HepG2 (cell line): ENCODE measurements at regions not wholly inside any gene's neighbourhood (a gene's known extent, or its start where the extent isn't known, plus 50 kb on each side); places are given as distances from the start of the nearest gene placed in this dataset.

Experiments
- ATAC-seq: fragments of 200-7000 bp; cut with Tn5 transposase; 3 replicates; pipeline ENCODE4 v1.9.1; 2020; ENCODE audit warnings: mild to moderate bottlenecking, moderate library complexity
- BruUV-seq: library from RNA; stranded (reverse); fragments of 400-500 nt; replicated peaks from 2 replicates; lab custom pipeline; 2021; lab: Mats Ljungman, UMichigan
- CTCF ChIA-PET: fragments of 300-600 bp; formaldehyde crosslinking; extraction: SDS; loops from one replicate; lab custom pipeline; 2021; ENCODE audit warnings: low total read pairs, inconsistent platforms, low intra/inter-chr PET ratio; lab: Yijun Ruan, JAX
- POLR2A ChIA-PET: fragments of 350-600 bp; sonication (Branson Sonifier 250); formaldehyde crosslinking; loops from one replicate; lab custom pipeline; 2020; ENCODE audit warnings: antibody characterized with exemption, inconsistent platforms; lab: Yijun Ruan, JAX
- DNase-seq: peaks from one replicate; pipeline ENCODE4 v3.0.0-alpha.2; 2015; ENCODE audit warnings: low spot score
- FAIRE-seq: peaks from 3 replicates; lab custom pipeline; 2011; peaks lifted over from hg19 to GRCh38; lab: Jason Lieb, UNC
- H2AFZ ChIP-seq: one replicate; pipeline ENCODE4 v1.6.1; 2011; ENCODE audit warnings: low read length, inconsistent platforms
- H3K27ac ChIP-seq: fragments of 300-600 bp; 3 replicates; pipeline ENCODE4 v1.8.0; 2011; ENCODE audit warnings: mixed run types, mild to moderate bottlenecking, mixed read lengths, low read length, inconsistent platforms; ENCODE audit not compliant: insufficient read depth; ENCODE audit errors: extremely low read length
- H3K27me3 ChIP-seq, 2 experiments: fragments of 200-600 bp in 1 of 2; 2 replicates in 1 of 2; 3 replicates in 1 of 2; pipeline versions ENCODE4 v1.6.0 to v1.8.0; 2011; ENCODE audit warnings: low read length in 2 of 2, mild to moderate bottlenecking in 2 of 2, moderate library complexity in 2 of 2, inconsistent platforms in 1 of 2; ENCODE audit not compliant: insufficient read depth in 2 of 2, control insufficient read depth in 1 of 2
- H3K36me3 ChIP-seq, 2 experiments: fragments of 200-600 bp in 1 of 2; replicated peaks in 1 of 2; 2 replicates in 1 of 2; 3 replicates in 1 of 2; pipeline versions ENCODE4 v1.5.1 to v1.8.0; 2011; ENCODE audit warnings: low read length in 2 of 2, inconsistent platforms in 1 of 2; ENCODE audit not compliant: insufficient read depth in 2 of 2, control insufficient read depth in 1 of 2
- H3K4me1 ChIP-seq: 2 replicates; pipeline ENCODE4 v1.5.1; 2012; ENCODE audit warnings: low read length, inconsistent platforms; ENCODE audit not compliant: insufficient read depth
- H3K4me2 ChIP-seq: 2 replicates; pipeline ENCODE4 v1.6.0; 2011; ENCODE audit warnings: low read depth, low read length, inconsistent platforms
- H3K4me3 ChIP-seq, 3 experiments: fragments of 200-600 bp in 1 of 3; sonication (generic), shearing (Covaris generic) in 1 of 3; replicated peaks in 1 of 3; 2 replicates each; pipeline ENCODE4 v1.5.1; 2011 to 2016; ENCODE audit warnings: low read length in 3 of 3, inconsistent platforms in 2 of 3, low read depth in 2 of 3, mild to moderate bottlenecking in 2 of 3, control low read depth in 1 of 3, mixed read lengths in 1 of 3; ENCODE audit not compliant: insufficient read depth in 1 of 3
- H3K79me2 ChIP-seq: one replicate; pipeline ENCODE4 v1.6.1; 2011; ENCODE audit warnings: low read length, inconsistent platforms; ENCODE audit not compliant: insufficient read depth
- H3K9ac ChIP-seq: 2 replicates; pipeline ENCODE4 v1.6.0; 2011; ENCODE audit warnings: mild to moderate bottlenecking, low read depth, low read length, inconsistent platforms; ENCODE audit not compliant: insufficient read depth
- H3K9me3 ChIP-seq: 2 replicates; pipeline ENCODE4 v1.5.1; 2012; ENCODE audit warnings: mild to moderate bottlenecking, low read length
- H4K20me1 ChIP-seq: 2 replicates; pipeline ENCODE4 v1.6.0; 2011; ENCODE audit warnings: inconsistent platforms, mild to moderate bottlenecking, low read length, moderate library complexity; ENCODE audit not compliant: insufficient read depth
- RARG ChIP-seq: sonication (generic); formaldehyde crosslinking; IDR thresholded peaks from 2 replicates; pipeline ENCODE4 v1.4.0; 2020; ENCODE audit warnings: low read depth, mild to moderate bottlenecking, missing genetic modification reagents
- ZNF451 ChIP-seq: sonication (generic); formaldehyde crosslinking; IDR thresholded peaks from 2 replicates; pipeline ENCODE4 v1.5.0; 2020; ENCODE audit warnings: mild to moderate bottlenecking, missing genetic modification reagents
- ZNF768 ChIP-seq: sonication (generic); formaldehyde crosslinking; IDR thresholded peaks from 2 replicates; pipeline ENCODE4 v1.4.0; 2020; ENCODE audit warnings: missing genetic modification reagents
- WGBS: methylation state at CpG from one replicate; pipeline ENCODE4 v1.1.6; 2017; ENCODE audit warnings: low lambda C conversion rate; 5-methylcytosine and 5-hydroxymethylcytosine counted together
- in situ Hi-C: cut with HindIII; loops from 2 replicates; pipeline ENCODE4 v1.10.0; 2017; ENCODE audit warnings: low pct_unique_long_range_greater_than_20kb; ENCODE audit not compliant: extremely low pct_ligation_motif_present
- intact Hi-C: fragments of 100-400 bp; cut with micrococcal nuclease; formaldehyde crosslinking; loops from one replicate; pipeline ENCODE4 v1.10.0; 2022; ENCODE audit not compliant: unreplicated experiment
- TF ChIP-seq, protein P1 (sequence below): sonication (generic); formaldehyde crosslinking; IDR thresholded peaks from 2 replicates; pipeline ENCODE4 v1.5.0; 2020; ENCODE audit warnings: mild to moderate bottlenecking, missing genetic modification reagents, borderline replicate concordance

DNA sequence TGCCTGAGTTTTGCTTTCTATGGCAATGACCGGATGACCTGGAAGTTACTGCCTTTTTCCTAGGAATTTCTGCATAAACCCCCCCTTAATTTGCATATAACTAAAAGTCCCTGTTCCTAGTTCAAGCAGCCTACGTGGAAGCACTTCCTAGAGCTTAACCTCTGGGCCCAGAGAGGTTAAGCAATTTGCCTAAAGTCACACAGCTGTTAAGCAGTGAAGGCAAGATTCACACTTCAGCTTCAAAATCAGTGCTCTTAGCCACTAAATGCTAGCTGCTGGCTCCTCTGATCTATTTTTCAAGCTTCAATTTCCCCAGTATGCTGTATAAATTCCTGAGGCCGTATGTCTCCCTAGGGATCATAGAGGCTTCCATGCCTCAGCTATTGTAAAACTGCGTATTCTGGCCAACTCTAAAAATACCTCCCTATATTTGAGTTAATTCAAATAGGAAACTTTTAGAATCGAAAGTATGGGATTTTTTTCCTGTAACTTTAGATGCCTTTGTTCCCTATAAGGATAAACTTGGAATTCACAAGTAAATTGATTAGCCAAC, 53.1 kb upstream of the CD5L start:
- H3K27me3 ChIP-seq = no peaks in the 10 kb centered on the region
- no peak for TF ChIP-seq ZNF451 (CRISPR knock-in tag)
- no peak for TF ChIP-seq RARG (CRISPR knock-in tag)
- TF ChIP-seq, protein P1, sequence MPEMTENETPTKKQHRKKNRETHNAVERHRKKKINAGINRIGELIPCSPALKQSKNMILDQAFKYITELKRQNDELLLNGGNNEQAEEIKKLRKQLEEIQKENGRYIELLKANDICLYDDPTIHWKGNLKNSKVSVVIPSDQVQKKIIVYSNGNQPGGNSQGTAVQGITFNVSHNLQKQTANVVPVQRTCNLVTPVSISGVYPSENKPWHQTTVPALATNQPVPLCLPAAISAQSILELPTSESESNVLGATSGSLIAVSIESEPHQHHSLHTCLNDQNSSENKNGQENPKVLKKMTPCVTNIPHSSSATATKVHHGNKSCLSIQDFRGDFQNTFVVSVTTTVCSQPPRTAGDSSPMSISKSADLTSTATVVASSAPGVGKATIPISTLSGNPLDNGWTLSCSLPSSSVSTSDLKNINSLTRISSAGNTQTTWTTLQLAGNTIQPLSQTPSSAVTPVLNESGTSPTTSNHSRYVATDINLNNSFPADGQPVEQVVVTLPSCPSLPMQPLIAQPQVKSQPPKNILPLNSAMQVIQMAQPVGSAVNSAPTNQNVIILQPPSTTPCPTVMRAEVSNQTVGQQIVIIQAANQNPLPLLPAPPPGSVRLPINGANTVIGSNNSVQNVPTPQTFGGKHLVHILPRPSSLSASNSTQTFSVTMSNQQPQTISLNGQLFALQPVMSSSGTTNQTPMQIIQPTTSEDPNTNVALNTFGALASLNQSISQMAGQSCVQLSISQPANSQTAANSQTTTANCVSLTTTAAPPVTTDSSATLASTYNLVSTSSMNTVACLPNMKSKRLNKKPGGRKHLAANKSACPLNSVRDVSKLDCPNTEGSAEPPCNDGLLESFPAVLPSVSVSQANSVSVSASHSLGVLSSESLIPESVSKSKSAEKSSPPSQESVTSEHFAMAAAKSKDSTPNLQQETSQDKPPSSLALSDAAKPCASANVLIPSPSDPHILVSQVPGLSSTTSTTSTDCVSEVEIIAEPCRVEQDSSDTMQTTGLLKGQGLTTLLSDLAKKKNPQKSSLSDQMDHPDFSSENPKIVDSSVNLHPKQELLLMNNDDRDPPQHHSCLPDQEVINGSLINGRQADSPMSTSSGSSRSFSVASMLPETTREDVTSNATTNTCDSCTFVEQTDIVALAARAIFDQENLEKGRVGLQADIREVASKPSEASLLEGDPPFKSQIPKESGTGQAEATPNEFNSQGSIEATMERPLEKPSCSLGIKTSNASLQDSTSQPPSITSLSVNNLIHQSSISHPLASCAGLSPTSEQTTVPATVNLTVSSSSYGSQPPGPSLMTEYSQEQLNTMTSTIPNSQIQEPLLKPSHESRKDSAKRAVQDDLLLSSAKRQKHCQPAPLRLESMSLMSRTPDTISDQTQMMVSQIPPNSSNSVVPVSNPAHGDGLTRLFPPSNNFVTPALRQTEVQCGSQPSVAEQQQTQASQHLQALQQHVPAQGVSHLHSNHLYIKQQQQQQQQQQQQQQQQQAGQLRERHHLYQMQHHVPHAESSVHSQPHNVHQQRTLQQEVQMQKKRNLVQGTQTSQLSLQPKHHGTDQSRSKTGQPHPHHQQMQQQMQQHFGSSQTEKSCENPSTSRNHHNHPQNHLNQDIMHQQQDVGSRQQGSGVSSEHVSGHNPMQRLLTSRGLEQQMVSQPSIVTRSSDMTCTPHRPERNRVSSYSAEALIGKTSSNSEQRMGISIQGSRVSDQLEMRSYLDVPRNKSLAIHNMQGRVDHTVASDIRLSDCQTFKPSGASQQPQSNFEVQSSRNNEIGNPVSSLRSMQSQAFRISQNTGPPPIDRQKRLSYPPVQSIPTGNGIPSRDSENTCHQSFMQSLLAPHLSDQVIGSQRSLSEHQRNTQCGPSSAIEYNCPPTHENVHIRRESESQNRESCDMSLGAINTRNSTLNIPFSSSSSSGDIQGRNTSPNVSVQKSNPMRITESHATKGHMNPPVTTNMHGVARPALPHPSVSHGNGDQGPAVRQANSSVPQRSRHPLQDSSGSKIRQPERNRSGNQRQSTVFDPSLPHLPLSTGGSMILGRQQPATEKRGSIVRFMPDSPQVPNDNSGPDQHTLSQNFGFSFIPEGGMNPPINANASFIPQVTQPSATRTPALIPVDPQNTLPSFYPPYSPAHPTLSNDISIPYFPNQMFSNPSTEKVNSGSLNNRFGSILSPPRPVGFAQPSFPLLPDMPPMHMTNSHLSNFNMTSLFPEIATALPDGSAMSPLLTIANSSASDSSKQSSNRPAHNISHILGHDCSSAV = no peak
- peak; percentile 33; the same call in 1 of the 2 replicates for TF ChIP-seq ZNF768
- H2AFZ ChIP-seq = no peak overlapping the region
- no TSS peak for BruUV-seq
- H3K4me3 ChIP-seq = no peak overlapping the region
- no peaks in the 10 kb centered on the region for H4K20me1 ChIP-seq
- no peak overlapping the region for H3K4me2 ChIP-seq
- no peaks in the 10 kb centered on the region for H3K4me1 ChIP-seq
- in situ Hi-C loops (no loop called here), intact Hi-C loops (no loop called here)
- no peak for ATAC-seq
- 9% methylated on average over 5 of the region's 5 CpGs for WGBS
- ChIA-PET POLR2A (no interaction called here), CTCF (no interaction called here)
- peaks cover 6% of the 10 kb centered on the region for H3K9me3 ChIP-seq
- no peak overlapping the region for H3K9ac ChIP-seq
- H3K36me3 ChIP-seq = no peaks in the 10 kb centered on the region
- FAIRE-seq = no peak
- no peaks in the 10 kb centered on the region for H3K79me2 ChIP-seq
- no peak for DNase-seq
- H3K27ac ChIP-seq = no peak overlapping the region
